ENCODE measurements at regions not wholly inside any gene's neighbourhood (a gene's known extent, or its start where the extent isn't known, plus 50 kb on each side); places are given as distances from the start of the nearest gene placed in this dataset.

DNA sequence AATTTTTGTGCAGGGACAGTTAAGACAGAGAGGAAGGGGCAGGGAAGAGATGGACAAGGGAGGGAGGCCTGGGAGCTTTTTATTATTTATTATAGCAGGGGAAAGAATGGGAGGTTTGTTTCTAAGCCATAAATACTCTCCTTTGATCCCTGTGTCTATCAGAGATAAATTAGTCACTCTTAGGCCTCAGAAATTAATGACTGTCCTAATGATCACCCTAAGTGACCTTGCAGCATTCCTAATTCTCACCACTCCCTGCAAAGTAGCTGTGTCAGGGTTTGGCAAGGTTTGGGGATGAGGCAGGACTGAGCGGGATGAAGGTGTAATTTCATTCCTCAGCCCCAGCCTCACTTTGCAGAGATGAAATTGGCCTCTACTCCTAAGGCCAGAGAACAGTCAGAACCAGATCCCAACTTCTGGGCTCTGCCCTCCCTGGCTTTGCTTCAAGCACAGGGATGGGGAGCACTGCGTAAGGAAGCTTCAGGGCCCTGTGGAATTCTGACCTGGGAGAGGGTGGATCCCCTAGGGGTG is 95.0 kb downstream of the TMEM17 start:
- Histone ChIP-seq H3K4me3 (ENCODE audit: low read depth in 1 of 2, low read length in 2 of 2) (peak overlapping the region in 1 of 2 donors; percentile 55), H3K4me1 (ENCODE audit: insufficient read depth, low read length) (peaks cover 31% of the 10 kb centered on the region), H3K36me3 (ENCODE audit: insufficient read depth, low read length) (no peaks in the 10 kb centered on the region), H3K9ac (ENCODE audit: low read length) (no peak overlapping the region), H3K27me3 (ENCODE audit: control insufficient read depth in 1 of 2, insufficient read depth in 2 of 2, low read length in 2 of 2) (no peaks in the 10 kb centered on the region), H3K9me3 (ENCODE audit: low read length) (no peaks in the 10 kb centered on the region), H3K27ac (ENCODE audit: low read depth, low read length) (peak overlapping the region; percentile 64)

DNA sequence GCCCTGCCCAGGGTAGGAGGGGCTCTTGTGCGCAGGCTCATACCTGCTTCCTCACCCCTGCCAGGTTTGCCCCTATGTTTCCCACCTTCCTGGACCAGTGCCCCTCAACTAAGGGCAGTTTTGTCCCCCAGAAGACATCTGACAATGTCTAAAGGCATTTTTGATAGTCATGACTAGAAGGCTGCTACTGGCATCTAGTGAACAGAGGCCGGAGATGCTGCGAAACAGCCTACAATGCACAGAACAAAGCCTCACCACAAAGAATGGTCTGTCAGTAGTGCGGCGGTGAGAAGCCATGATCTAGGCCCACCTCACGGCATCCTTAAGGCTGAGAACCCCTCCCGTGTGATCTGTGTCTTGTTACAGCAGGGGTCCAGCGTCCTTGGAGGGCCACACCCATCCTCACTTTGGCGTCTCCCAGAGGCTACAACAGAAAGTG is 96.0 kb downstream of the TMEM17 start:
- H3K9me3 ChIP-seq (ENCODE audit: low read length), result no peaks in the 10 kb centered on the region
- no peak overlapping the region for H3K9ac ChIP-seq (ENCODE audit: low read length)
- no peak overlapping the region for H3K4me3 ChIP-seq (ENCODE audit: low read depth in 1 of 2, low read length in 2 of 2)
- H3K27me3 ChIP-seq (ENCODE audit: control insufficient read depth in 1 of 2, insufficient read depth in 2 of 2, low read length in 2 of 2), result no peaks in the 10 kb centered on the region
- H3K4me1 ChIP-seq (ENCODE audit: insufficient read depth, low read length), result peaks cover 31% of the 10 kb centered on the region
- no peaks in the 10 kb centered on the region for H3K36me3 ChIP-seq (ENCODE audit: insufficient read depth, low read length)
- H3K27ac ChIP-seq (ENCODE audit: low read depth, low read length), result no peak overlapping the region

DNA sequence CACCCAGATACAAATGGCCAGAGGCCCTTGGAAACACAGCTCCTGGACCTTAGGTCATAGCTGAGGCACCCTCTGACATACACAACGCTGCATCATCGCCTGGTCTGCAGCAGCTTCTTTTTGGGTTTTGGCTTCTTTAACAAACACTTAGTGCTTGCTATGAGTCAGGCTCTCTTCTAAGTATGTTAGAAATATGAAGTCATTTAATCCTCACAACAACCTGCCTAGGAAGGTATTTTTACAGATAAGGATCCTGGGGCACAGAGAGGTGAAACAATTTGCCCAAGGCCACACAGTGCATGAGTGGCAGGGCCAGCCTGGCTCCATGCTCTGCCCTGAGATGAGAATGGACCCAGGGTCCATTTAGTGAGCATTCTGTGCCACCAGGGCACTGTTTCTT is 96.6 kb downstream of the TMEM17 start:
- Histone ChIP-seq H3K27me3 (ENCODE audit: control insufficient read depth in 1 of 2, insufficient read depth in 2 of 2, low read length in 2 of 2) (no peaks in the 10 kb centered on the region), H3K9ac (ENCODE audit: low read length) (no peak overlapping the region), H3K27ac (ENCODE audit: low read depth, low read length) (no peak overlapping the region), H3K4me1 (ENCODE audit: insufficient read depth, low read length) (peaks cover 31% of the 10 kb centered on the region), H3K36me3 (ENCODE audit: insufficient read depth, low read length) (no peaks in the 10 kb centered on the region), H3K4me3 (ENCODE audit: low read depth in 1 of 2, low read length in 2 of 2) (no peak overlapping the region), H3K9me3 (ENCODE audit: low read length) (no peaks in the 10 kb centered on the region)

DNA sequence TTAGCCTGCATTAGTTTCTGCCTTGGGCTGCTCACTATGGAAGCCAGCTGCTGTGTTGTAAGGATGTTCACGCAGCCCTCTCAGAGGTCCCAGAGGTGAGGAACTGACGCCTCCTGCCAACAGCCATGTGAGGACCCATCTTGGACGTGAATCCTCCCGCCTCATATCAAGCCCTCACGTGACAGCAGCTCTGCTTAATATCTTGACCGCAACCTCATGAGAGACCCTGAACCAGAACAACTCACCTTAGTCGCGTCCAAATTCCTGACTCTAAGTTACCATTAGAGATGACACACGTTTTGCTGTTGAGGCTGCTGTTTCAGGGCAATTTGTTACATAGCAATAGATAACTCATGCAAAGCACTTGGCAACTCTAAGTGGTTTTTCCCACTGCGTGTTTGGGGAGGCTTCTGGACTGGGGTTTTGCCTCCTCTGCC is 97.7 kb downstream of the TMEM17 start:
- Histone ChIP-seq H3K9me3 (ENCODE audit: low read length) (no peaks in the 10 kb centered on the region), H3K27ac (ENCODE audit: low read depth, low read length) (no peak overlapping the region), H3K27me3 (ENCODE audit: control insufficient read depth in 1 of 2, insufficient read depth in 2 of 2, low read length in 2 of 2) (no peaks in the 10 kb centered on the region), H3K4me3 (ENCODE audit: low read depth in 1 of 2, low read length in 2 of 2) (no peak overlapping the region), H3K9ac (ENCODE audit: low read length) (no peak overlapping the region), H3K36me3 (ENCODE audit: insufficient read depth, low read length) (no peaks in the 10 kb centered on the region), H3K4me1 (ENCODE audit: insufficient read depth, low read length) (peaks cover 31% of the 10 kb centered on the region)

DNA sequence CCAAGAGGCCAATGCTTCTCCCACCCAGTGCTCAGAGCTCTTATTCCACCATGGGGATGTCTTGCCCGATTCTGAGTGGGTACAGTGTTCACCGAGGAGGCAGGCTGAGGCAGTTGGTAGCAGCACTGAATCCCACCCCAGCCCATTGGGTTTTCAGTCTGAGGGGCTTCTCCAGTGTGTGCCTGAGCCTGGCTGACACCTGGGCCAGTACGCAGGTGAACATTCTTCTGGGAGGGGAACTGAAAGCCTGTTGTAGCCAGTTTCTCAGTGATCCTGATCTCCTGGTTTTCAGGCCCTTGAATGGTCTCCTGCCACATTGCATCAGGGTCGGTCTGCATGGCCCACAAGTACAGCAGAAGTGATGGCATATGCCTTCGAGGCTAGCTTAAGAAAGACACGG is 98.2 kb downstream of the TMEM17 start:
- peaks cover 31% of the 10 kb centered on the region for H3K4me1 ChIP-seq (ENCODE audit: insufficient read depth, low read length)
- no peaks in the 10 kb centered on the region for H3K27me3 ChIP-seq (ENCODE audit: control insufficient read depth in 1 of 2, insufficient read depth in 2 of 2, low read length in 2 of 2)
- no peak overlapping the region for H3K4me3 ChIP-seq (ENCODE audit: low read depth in 1 of 2, low read length in 2 of 2)
- H3K27ac ChIP-seq (ENCODE audit: low read depth, low read length), result no peak overlapping the region
- H3K9ac ChIP-seq (ENCODE audit: low read length), result no peak overlapping the region
- H3K36me3 ChIP-seq (ENCODE audit: insufficient read depth, low read length), result no peaks in the 10 kb centered on the region
- no peaks in the 10 kb centered on the region for H3K9me3 ChIP-seq (ENCODE audit: low read length)

DNA sequence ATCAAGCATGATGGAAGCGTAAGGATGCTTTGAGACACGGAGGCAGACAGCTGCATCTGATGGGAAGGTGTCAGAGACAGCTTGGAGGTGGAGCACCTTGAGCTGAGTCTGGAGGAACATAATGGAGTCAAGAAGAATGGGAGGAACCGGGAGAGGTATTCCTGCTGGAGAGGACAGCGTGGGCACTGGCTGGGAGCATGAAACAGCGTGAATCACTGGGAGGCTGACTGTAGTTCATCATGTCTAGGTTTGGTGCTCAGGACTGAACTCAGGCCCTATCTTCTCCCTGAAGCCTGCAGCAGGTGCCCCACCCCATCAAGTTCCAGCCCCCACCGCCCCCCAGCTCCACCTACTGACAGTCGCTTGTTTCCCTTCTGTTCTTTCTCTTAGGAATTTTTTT is 98.6 kb downstream of the TMEM17 start:
- Histone ChIP-seq H3K4me3 (ENCODE audit: low read depth in 1 of 2, low read length in 2 of 2) (no peak overlapping the region), H3K27ac (ENCODE audit: low read depth, low read length) (no peak overlapping the region)

DNA sequence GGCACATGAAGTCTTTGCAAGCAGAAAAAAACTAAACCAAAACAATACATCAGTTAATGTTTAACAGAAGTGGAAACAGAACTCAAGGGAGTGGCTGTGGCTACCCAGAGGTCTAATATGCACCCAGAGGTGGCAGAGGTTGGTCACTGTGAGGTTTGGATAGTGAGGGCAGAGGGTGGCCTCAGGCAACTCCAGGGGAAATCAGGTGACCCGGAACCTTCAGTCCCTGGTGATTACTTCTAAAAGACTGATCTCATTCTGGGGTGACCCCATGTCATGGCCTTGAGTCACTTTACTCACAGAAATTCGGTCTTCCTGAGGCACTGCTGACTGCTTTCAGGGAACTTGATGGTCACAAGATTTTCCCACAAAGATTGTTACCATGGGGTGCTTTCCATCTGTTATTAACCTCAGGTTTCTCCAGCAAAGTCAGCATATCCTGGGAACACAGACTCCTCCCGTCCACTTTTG is 99.4 kb downstream of the TMEM17 start:
- Histone ChIP-seq H3K27ac (ENCODE audit: low read depth, low read length) (no peak overlapping the region), H3K27me3 (ENCODE audit: control insufficient read depth in 1 of 2, insufficient read depth in 2 of 2, low read length in 2 of 2) (no peaks in the 10 kb centered on the region), H3K4me1 (ENCODE audit: insufficient read depth, low read length) (peaks cover 27% of the 10 kb centered on the region), H3K36me3 (ENCODE audit: insufficient read depth, low read length) (no peaks in the 10 kb centered on the region), H3K9me3 (ENCODE audit: low read length) (no peaks in the 10 kb centered on the region), H3K4me3 (ENCODE audit: low read depth in 1 of 2, low read length in 2 of 2) (no peak overlapping the region), H3K9ac (ENCODE audit: low read length) (no peak overlapping the region)

More for the DNA sequence above, 98.6 kb downstream of the TMEM17 start:
- Histone ChIP-seq H3K9ac (ENCODE audit: low read length) (no peak overlapping the region), H3K27me3 (ENCODE audit: control insufficient read depth in 1 of 2, insufficient read depth in 2 of 2, low read length in 2 of 2) (no peaks in the 10 kb centered on the region), H3K9me3 (ENCODE audit: low read length) (no peaks in the 10 kb centered on the region), H3K36me3 (ENCODE audit: insufficient read depth, low read length) (no peaks in the 10 kb centered on the region), H3K4me1 (ENCODE audit: insufficient read depth, low read length) (peaks cover 31% of the 10 kb centered on the region)

DNA sequence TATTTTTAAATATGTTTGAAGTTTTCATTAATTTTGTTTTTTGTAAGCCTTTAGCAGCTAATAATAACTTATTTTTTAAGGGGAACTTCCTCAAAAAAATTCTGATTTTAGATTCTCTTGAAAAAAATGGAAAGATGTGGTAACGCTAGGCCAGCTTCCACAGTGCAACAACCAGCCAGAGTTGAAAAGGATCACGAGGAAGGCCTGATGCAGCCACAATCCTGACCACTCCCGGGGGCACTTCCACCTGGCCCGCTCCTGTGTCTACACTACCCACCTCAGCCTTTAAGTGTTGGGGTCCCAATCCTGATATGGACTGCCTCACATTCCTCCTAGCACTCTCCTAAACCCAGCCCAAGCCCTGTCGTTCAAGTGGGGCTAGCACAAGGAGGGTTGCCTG is 101.1 kb downstream of the TMEM17 start:
- Histone ChIP-seq H3K9ac (ENCODE audit: low read length) (no peak overlapping the region), H3K27ac (ENCODE audit: low read depth, low read length) (no peak overlapping the region), H3K4me3 (ENCODE audit: low read depth in 1 of 2, low read length in 2 of 2) (no peak overlapping the region), H3K27me3 (ENCODE audit: control insufficient read depth in 1 of 2, insufficient read depth in 2 of 2, low read length in 2 of 2) (no peaks in the 10 kb centered on the region), H3K36me3 (ENCODE audit: insufficient read depth, low read length) (no peaks in the 10 kb centered on the region), H3K4me1 (ENCODE audit: insufficient read depth, low read length) (peaks cover 10% of the 10 kb centered on the region), H3K9me3 (ENCODE audit: low read length) (no peaks in the 10 kb centered on the region)

DNA sequence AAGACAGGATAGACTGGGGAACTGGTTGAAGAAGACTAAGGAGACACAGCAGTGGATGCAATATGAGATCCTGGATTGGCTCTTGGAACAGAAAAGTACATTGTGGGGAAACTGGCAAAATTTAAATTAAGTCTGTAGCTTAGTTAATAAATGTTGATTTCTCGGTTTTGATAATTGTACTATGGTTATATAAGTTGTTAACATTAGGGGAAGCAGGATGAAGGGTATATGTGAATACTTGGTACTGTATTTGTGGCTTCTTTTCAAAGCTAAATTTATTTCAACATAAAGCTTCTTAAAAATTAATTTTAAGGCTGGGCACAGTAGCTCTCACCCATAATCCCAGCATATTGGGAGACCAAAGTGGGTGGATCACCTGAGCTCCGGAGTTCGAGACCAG is 103.8 kb downstream of the TMEM17 start:
- no peak overlapping the region for H3K27ac ChIP-seq (ENCODE audit: low read depth, low read length)
- no peaks in the 10 kb centered on the region for H3K9me3 ChIP-seq (ENCODE audit: low read length)
- H3K27me3 ChIP-seq (ENCODE audit: control insufficient read depth in 1 of 2, insufficient read depth in 2 of 2, low read length in 2 of 2), result no peaks in the 10 kb centered on the region
- no peak overlapping the region for H3K4me3 ChIP-seq (ENCODE audit: low read depth in 1 of 2, low read length in 2 of 2)
- H3K36me3 ChIP-seq (ENCODE audit: insufficient read depth, low read length), result no peaks in the 10 kb centered on the region
- H3K4me1 ChIP-seq (ENCODE audit: insufficient read depth, low read length), result no peaks in the 10 kb centered on the region
- H3K9ac ChIP-seq (ENCODE audit: low read length), result no peak overlapping the region

DNA sequence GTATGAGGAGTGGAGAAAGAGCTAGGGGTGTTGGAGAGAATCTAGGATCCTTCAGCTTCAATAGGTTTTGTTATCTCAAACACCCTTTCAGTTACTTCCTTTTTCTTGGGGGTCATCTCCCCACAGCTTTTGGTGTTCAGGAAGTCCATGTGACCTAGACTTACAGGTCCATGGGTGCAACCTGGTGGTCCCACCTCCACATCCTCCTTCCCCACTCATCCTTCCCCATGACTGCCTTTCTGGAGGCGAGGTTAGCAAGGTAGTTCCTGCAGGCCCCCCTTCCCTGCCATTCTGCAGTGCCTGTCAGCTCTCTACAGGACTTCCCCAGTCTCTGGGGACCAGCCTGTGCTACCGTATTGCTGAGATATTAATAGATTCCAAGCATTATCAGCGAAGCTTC is 107.6 kb downstream of the TMEM17 start:
- Histone ChIP-seq H3K27ac (ENCODE audit: low read depth, low read length) (no peak overlapping the region), H3K9ac (ENCODE audit: low read length) (no peak overlapping the region), H3K36me3 (ENCODE audit: insufficient read depth, low read length) (no peaks in the 10 kb centered on the region)

DNA sequence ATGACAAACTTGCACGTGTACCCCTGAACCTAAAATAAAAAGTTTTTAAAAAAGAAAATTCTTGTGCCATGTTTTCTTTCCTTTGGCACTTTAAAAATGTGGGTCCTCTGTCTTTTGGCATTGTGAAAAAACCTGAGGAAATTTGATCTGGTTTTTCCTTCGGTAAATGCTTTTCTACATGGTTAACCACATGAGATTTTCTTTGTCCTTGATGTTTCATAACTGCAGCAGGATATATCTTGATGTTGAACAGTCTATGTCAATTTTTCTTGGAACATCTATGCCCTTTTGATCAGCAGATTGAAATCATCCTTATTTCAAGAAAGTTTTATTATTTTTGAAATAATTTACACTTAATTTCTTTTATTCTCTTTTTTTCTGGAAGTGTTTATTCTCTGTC is 109.1 kb downstream of the TMEM17 start:
- Histone ChIP-seq H3K9ac (ENCODE audit: low read length) (no peak overlapping the region), H3K27ac (ENCODE audit: low read depth, low read length) (no peak overlapping the region), H3K27me3 (ENCODE audit: control insufficient read depth in 1 of 2, insufficient read depth in 2 of 2, low read length in 2 of 2) (no peaks in the 10 kb centered on the region)

More for the DNA sequence above, 107.6 kb downstream of the TMEM17 start:
- Histone ChIP-seq H3K4me1 (ENCODE audit: insufficient read depth, low read length) (no peaks in the 10 kb centered on the region), H3K27me3 (ENCODE audit: control insufficient read depth in 1 of 2, insufficient read depth in 2 of 2, low read length in 2 of 2) (no peaks in the 10 kb centered on the region), H3K4me3 (ENCODE audit: low read depth in 1 of 2, low read length in 2 of 2) (no peak overlapping the region), H3K9me3 (ENCODE audit: low read length) (no peaks in the 10 kb centered on the region)

DNA sequence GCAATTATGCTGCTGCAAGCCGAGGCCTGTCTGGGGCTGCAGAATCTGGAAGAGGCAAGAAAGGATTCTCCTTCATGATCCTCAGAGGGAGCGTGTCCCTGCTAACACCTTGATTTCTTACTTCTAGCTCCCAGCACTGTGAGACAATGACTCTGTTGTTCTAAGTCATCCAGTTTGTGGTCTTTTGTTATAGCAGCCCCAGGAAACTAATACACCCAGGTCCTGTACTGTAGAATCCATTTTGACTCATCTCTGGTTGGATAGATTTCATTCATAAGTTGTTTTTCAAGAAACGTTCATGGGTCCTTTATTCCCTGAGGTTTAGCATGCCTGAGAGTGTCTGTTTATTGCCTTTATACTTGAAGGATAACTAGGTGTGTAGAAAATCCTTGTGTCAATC is 112.7 kb downstream of the TMEM17 start:
- no peaks in the 10 kb centered on the region for H3K27me3 ChIP-seq (ENCODE audit: control insufficient read depth in 1 of 2, insufficient read depth in 2 of 2, low read length in 2 of 2)
- no peak overlapping the region for H3K4me3 ChIP-seq (ENCODE audit: low read depth in 1 of 2, low read length in 2 of 2)
- no peak overlapping the region for H3K27ac ChIP-seq (ENCODE audit: low read depth, low read length)
- no peaks in the 10 kb centered on the region for H3K4me1 ChIP-seq (ENCODE audit: insufficient read depth, low read length)
- no peak overlapping the region for H3K9ac ChIP-seq (ENCODE audit: low read length)
- H3K36me3 ChIP-seq (ENCODE audit: insufficient read depth, low read length), result no peaks in the 10 kb centered on the region
- H3K9me3 ChIP-seq (ENCODE audit: low read length), result no peaks in the 10 kb centered on the region

More for the DNA sequence above, 109.1 kb downstream of the TMEM17 start:
- Histone ChIP-seq H3K9me3 (ENCODE audit: low read length) (no peaks in the 10 kb centered on the region), H3K4me1 (ENCODE audit: insufficient read depth, low read length) (no peaks in the 10 kb centered on the region), H3K4me3 (ENCODE audit: low read depth in 1 of 2, low read length in 2 of 2) (no peak overlapping the region), H3K36me3 (ENCODE audit: insufficient read depth, low read length) (no peaks in the 10 kb centered on the region)

Measured in muscle layer of colon (tissue), 2 donors.